Keratinocyte (primary cell): ENCODE measurements at regions not wholly inside any gene's neighbourhood (a gene's known extent, or its start where the extent isn't known, plus 50 kb on each side); places are given as distances from the start of the nearest gene placed in this dataset.

Experiments used
- CTCF ChIP-seq, 3 experiments: IDR thresholded peaks in 1 of 3; conservative IDR thresholded peaks in 1 of 3; optimal IDR thresholded peaks in 1 of 3; 2 replicates in 2 of 3; 3 replicates in 1 of 3; pipeline versions ENCODE3 to v1.5.1; 2011; ENCODE audit warnings: low read length in 3 of 3, mild to moderate bottlenecking in 3 of 3, moderate library complexity in 2 of 3, control low read depth in 1 of 3, inconsistent platforms in 1 of 3; ENCODE audit not compliant: insufficient read depth in 2 of 3; ENCODE audit errors: extremely low read depth in 1 of 3
- EZH2 ChIP-seq: IDR thresholded peaks from one replicate; pipeline ENCODE4 v1.6.1; 2012; ENCODE audit warnings: inconsistent platforms, mild to moderate bottlenecking, low read length, moderate library complexity

- TF ChIP-seq CTCF (optimal IDR thresholded peaks at IDR 0.05 in 1 of 3, IDR thresholded peaks at IDR 0.05 in 1 of 3, conservative IDR thresholded peaks at IDR 0.05 in 1 of 3; ENCODE audit: extremely low read depth in 1 of 3, insufficient read depth in 2 of 3, low read length in 3 of 3), result no peak
- TF ChIP-seq EZH2, result no peak
These were observed 881.3 kb downstream of the KCNA4 start for GRCh38 chr11:29135504-29135903.
